GM23338 (cell line): ENCODE measurements at regions not wholly inside any gene's neighbourhood (a gene's known extent, or its start where the extent isn't known, plus 50 kb on each side); places are given as distances from the start of the nearest gene placed in this dataset.
"Not testable (repeated sequence)": the region's sequence is repeated elsewhere in the genome, so short reads cannot be mapped to it uniquely, and the experiment has no call there.

ENCODE experiments used
- CREB1 ChIP-seq: fragments of 250-450 bp; sonication (Bioruptor Pico); IDR thresholded peaks from 2 replicates; pipeline ENCODE4 v1.5.0; 2020; ENCODE audit warnings: low read depth, mild to moderate bottlenecking, moderate library complexity
- CTCF ChIP-seq, 2 experiments: fragments of 200-600 bp in 1 of 2; sonication (generic) in 1 of 2; conservative IDR thresholded peaks; 2 replicates each; pipeline versions ENCODE4 v1.5.1 to v1.6.1; 2016 to 2017; ENCODE audit warnings: antibody characterized with exemption in 2 of 2, low read depth in 2 of 2, mild to moderate bottlenecking in 2 of 2, moderate library complexity in 1 of 2
- ETS1 ChIP-seq: IDR thresholded peaks from 2 replicates; pipeline ENCODE4 v1.6.1; 2016; ENCODE audit warnings: antibody characterized with exemption
- EZH2 ChIP-seq: fragments of 200-600 bp; sonication (generic); IDR thresholded peaks from one replicate; pipeline ENCODE4 v1.8.0; 2017; ENCODE audit warnings: antibody characterized with exemption, mild to moderate bottlenecking, low read depth; ENCODE audit not compliant: unreplicated experiment
- EZH2phosphoT487 ChIP-seq: fragments of 200-600 bp; sonication (generic); IDR thresholded peaks from one replicate; pipeline ENCODE4 v1.8.1; 2018; ENCODE audit warnings: antibody characterized with exemption; ENCODE audit not compliant: unreplicated experiment
- JUNB ChIP-seq: IDR thresholded peaks from one replicate; pipeline ENCODE4 v1.6.1; 2016; ENCODE audit warnings: antibody characterized with exemption; ENCODE audit not compliant: unreplicated experiment
- NANOG ChIP-seq: IDR thresholded peaks from 2 replicates; pipeline ENCODE4 v1.6.1; 2016; ENCODE audit warnings: antibody characterized with exemption, borderline replicate concordance
- POLR2AphosphoS5 ChIP-seq: IDR thresholded peaks from 2 replicates; pipeline ENCODE4 v1.6.1; 2016; ENCODE audit warnings: antibody characterized with exemption, low read depth
- REST ChIP-seq: IDR thresholded peaks from one replicate; pipeline ENCODE4 v1.6.1; 2018; ENCODE audit warnings: antibody characterized with exemption; ENCODE audit not compliant: unreplicated experiment
- ZNF331 ChIP-seq: fragments of 250-450 bp; sonication (Bioruptor Pico); IDR thresholded peaks from 2 replicates; pipeline ENCODE4 v1.5.0; 2020; ENCODE audit warnings: low read depth, mild to moderate bottlenecking, moderate library complexity

- TF ChIP-seq CTCF (conservative IDR thresholded peaks at IDR 0.05; ENCODE audit: low read depth in 2 of 2); EZH2phosphoT487; CREB1 (CRISPR knock-in tag); EZH2; REST; JUNB; POLR2AphosphoS5; ETS1; NANOG; ZNF331 (CRISPR knock-in tag): not testable (repeated sequence)
Measured at GRCh38 chr3:153643471-153643870, 477.7 kb upstream of the ARHGEF26 start.
